Kidney (tissue), 13 donors: ENCODE measurements at regions not wholly inside any gene's neighbourhood (a gene's known extent, or its start where the extent isn't known, plus 50 kb on each side); places are given as distances from the start of the nearest gene placed in this dataset.

Source experiments
- DNase-seq, 5 donors: peaks; one replicate each; pipeline ENCODE4 v3.0.0-alpha.2; 2013 to 2020
- FAIRE-seq: peaks from 2 replicates; lab custom pipeline; 2012; peaks lifted over from hg19 to GRCh38; lab: Jason Lieb, UNC
- H3K27ac ChIP-seq, 2 donors: one replicate each; pipeline ENCODE4 v1.7.0; 2013; ENCODE audit warnings: low read depth in 2 of 2, low read length in 2 of 2, inconsistent platforms in 1 of 2
- H3K27me3 ChIP-seq: one replicate; pipeline ENCODE4 v1.7.1; 2013; ENCODE audit warnings: low read length, inconsistent platforms; ENCODE audit not compliant: control insufficient read depth, insufficient read depth
- H3K36me3 ChIP-seq, 3 donors: one replicate each; pipeline versions ENCODE4 v1.7.0 to v1.7.1; 2013; ENCODE audit warnings: low read length in 3 of 3, control low read depth in 1 of 3, inconsistent platforms in 1 of 3; ENCODE audit not compliant: insufficient read depth in 3 of 3, control insufficient read depth in 2 of 3
- H3K4me1 ChIP-seq, 3 donors: one replicate each; pipeline versions ENCODE4 v1.7.0 to v1.7.1; 2013; ENCODE audit warnings: low read length in 3 of 3, inconsistent platforms in 1 of 3, low read depth in 1 of 3; ENCODE audit not compliant: control insufficient read depth in 2 of 3, insufficient read depth in 2 of 3
- H3K4me3 ChIP-seq, 3 donors: one replicate each; pipeline versions ENCODE4 v1.7.0 to v1.8.1; 2013; ENCODE audit warnings: low read length in 3 of 3, control low read depth in 1 of 3, inconsistent platforms in 1 of 3
- H3K9ac ChIP-seq, 3 donors: one replicate each; pipeline versions ENCODE4 v1.7.0 to v1.7.1; 2013; ENCODE audit warnings: low read length in 3 of 3, control low read depth in 1 of 3, inconsistent platforms in 1 of 3
- H3K9me3 ChIP-seq, 3 donors: one replicate each; pipeline versions ENCODE4 v1.7.0 to v1.7.1; 2013; ENCODE audit warnings: low read length in 3 of 3, control low read depth in 1 of 3, inconsistent platforms in 1 of 3; ENCODE audit not compliant: control insufficient read depth in 2 of 3, insufficient read depth in 1 of 3
- CTCF ChIP-seq: IDR thresholded peaks from 3 replicates; pipeline ENCODE4 v1.5.1; 2012; ENCODE audit warnings: mild to moderate bottlenecking, moderate library complexity, borderline replicate concordance; ENCODE audit not compliant: insufficient read depth; ENCODE audit errors: extremely low read depth
- intact Hi-C: fragments of 100-400 bp; cut with DNase I; formaldehyde crosslinking; loops from one replicate; pipeline ENCODE4 v1.11.1; 2022
- donor health status: control.
- donor health status: control.
- donor health status: control.
- donor health status: control.
- donor health status: control.
- donor health status: DM: yes; HTN: yes; CAD: no.
- donor health status: Normal renal cell carcinoma (clear cell type).

DNA sequence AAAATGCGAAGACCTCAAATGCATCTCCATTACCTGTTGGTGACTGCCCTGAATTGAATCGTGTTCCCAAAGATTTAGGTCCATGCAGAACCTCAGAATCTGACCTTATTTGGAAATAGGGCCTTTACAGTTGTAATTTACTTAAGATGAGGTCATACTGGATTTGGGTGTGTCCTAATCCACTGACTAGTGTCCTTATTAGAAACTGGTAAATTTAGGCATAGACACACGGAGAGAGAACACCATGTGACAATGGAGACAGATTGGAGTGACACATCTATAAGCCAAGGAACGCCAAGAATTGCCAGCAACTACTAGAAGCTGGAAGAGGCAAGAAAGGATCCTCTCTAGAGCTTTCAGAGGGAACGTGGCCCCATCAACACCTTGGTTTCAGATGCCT lies 203.1 kb downstream of the SMAD2 start:
- intact Hi-C loops: no loop called here
- H3K4me3 ChIP-seq: no peak overlapping the region

DNA sequence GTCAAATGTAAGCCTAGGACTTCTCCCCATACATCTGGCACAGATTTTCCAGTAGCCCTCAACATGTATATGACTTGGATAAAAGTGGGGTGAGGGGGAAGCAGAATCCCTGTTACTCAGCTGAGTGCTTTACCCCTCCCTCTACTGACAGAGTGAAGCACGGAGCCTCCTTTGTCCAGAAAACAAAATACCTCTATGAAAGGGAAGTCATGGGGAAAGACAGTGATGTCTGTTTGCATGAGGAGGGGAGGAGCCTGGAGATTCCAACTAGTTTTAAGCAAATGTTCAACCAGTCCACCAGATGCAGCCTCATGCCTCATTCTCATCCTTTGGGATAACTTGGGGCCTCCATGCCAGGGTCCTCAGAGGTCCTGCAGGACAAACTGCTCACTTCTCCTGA lies 203.9 kb downstream of the SMAD2 start:
- H3K36me3 ChIP-seq: no peaks in the 10 kb centered on the region
- H3K27me3 ChIP-seq: no peaks in the 10 kb centered on the region
- TF ChIP-seq CTCF: no peak
- no peaks in the 10 kb centered on the region for H3K9me3 ChIP-seq
- FAIRE-seq (no peak), DNase-seq (no peak)
- H3K9ac ChIP-seq: no peak overlapping the region
- intact Hi-C loops: no loop called here
- no peaks in the 10 kb centered on the region for H3K4me1 ChIP-seq
- H3K4me3 ChIP-seq: no peak overlapping the region
- no peak overlapping the region for H3K27ac ChIP-seq

More for the DNA sequence above, 203.1 kb downstream of the SMAD2 start:
- H3K27me3 ChIP-seq: no peaks in the 10 kb centered on the region
- DNase-seq (no peak), FAIRE-seq (no peak)
- no peaks in the 10 kb centered on the region for H3K36me3 ChIP-seq
- no peak for TF ChIP-seq CTCF
- no peak overlapping the region for H3K9ac ChIP-seq
- no peaks in the 10 kb centered on the region for H3K9me3 ChIP-seq
- H3K27ac ChIP-seq: no peak overlapping the region
- H3K4me1 ChIP-seq: no peaks in the 10 kb centered on the region

GRCh38 chr18:47725656-47726055 lies 204.8 kb downstream of the SMAD2 start:
- DNase-seq (no peak), FAIRE-seq (no peak)
- H3K36me3 ChIP-seq: no peaks in the 10 kb centered on the region
- no peaks in the 10 kb centered on the region for H3K9me3 ChIP-seq
- no peak for TF ChIP-seq CTCF
- intact Hi-C loops: no loop called here
- H3K9ac ChIP-seq: no peak overlapping the region
- H3K27me3 ChIP-seq: no peaks in the 10 kb centered on the region
- no peaks in the 10 kb centered on the region for H3K4me1 ChIP-seq
- no peak overlapping the region for H3K27ac ChIP-seq
- no peak overlapping the region for H3K4me3 ChIP-seq
